SKM-1 (cell line): ENCODE measurements at regions not wholly inside any gene's neighbourhood (a gene's known extent, or its start where the extent isn't known, plus 50 kb on each side); places are given as distances from the start of the nearest gene placed in this dataset.

Experiments
- DNase-seq: peaks from one replicate; lab custom pipeline; 2025; ENCODE audit not compliant: unreplicated experiment; lab: John Stamatoyannopoulos, UW

DNA sequence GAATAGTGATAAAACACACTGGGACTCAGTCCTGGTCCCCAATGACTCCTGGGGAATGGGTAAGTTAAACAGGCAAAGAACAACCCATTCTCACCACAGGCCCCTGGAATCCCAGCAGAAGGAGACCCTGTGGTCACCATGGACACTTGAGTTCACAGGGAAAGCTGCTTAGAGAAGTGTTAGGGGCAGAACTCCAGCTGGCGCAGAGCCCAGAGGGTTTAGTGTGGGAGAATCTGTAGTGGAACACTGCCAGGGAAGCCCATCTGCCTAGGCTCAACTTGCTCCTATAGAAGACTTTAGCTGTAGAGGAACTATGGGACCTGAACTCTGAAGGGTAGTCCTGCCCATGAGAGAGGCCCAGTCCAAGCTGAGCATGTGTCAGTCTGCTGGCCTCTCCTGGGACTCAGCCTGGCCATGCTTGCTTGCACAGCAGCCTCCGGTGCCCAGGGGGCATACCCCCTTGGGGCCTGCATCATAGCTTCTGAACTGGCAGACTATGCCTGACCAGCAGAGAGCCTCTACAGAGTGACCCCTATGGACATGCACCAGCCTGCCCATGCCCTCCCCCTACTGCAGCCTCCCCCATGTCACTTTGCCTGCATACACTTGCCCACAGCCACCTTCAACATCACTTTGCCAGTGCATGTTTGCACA, 343.5 kb downstream of the IDS start:
- no peak for DNase-seq

DNA sequence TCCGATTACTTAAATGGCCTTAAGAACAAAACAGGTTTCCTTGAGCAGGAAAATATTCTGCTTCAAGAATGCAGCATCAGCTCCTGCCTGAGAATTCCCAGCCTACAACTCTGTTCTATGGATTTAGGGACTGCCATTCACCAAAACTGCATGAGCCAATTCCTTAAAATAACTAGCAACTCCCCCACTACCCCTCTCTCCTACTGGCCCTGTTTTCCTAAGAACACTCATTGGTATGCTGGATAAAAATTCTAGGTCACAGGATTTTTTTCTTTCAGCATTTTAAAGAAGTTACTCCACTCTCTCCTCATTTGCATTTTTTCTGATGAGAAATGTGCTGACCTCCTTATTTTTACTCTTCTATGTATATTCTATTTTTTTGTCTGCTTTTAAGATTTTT, 347.1 kb downstream of the IDS start:
- no peak for DNase-seq

DNA sequence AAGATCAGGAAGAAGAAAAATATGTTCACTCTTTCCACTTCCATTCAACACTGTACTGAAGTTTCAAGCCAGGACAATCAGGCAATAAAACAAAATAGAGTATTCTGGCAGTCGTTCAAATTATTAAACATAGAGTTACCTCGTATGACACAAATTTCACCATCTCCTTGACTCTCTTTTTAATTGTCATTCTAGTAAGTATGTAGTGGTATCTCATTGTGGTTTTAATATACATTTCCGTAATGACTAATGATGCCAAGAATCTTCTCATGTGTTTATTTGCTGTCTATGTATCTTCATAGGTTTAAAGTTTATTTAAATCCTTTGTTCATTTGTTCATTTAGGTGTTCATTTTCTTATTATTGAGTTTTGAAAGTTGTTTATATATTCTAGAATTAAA, 352.2 kb downstream of the IDS start:
- DNase-seq, result no peak

DNA sequence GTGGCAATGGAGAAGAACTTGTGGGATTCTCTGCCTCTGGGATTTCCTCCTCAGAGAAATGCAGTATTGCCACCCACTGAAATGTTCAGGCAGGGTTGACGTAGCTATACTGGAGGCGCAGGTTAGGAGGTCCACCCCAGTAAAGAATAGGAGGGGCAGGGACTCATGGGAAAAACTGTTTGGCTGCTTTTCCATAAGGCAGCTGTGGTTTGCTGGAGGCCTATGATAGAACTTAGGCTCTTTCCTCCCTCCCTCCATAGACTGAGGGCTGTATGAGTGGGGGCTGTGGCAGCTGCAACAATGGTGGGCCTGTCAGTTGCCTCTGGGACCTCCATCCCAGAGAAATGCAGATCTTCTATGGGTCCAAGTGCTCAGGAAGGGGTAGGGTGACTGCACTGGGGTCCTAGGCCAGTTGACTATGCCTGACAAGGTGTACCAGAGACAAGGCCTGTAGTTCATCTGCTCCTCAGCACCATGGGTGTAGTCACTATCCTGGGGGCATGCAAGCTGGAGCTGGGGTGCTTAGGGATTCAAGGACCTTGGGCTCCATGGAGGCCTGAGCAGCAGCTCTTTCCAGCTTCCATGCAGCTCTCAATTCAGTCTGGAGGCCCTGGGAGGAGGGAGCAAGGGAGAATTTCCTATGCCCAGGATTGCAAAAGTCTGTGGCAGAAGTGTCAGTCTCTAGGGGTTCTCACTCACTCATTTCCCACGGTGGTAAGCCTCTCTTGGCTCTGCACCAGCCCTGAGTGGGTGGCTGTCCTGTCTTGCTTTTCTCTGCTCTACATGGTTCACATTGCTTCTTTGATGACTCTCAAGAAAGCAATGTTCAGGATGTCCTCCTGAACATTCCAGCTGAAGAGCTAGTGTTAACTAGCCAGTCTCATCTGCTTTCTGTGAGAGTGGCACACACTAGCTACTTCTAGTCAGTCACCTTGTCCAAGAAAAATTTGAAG, 353.0 kb downstream of the IDS start:
- no peak for DNase-seq

DNA sequence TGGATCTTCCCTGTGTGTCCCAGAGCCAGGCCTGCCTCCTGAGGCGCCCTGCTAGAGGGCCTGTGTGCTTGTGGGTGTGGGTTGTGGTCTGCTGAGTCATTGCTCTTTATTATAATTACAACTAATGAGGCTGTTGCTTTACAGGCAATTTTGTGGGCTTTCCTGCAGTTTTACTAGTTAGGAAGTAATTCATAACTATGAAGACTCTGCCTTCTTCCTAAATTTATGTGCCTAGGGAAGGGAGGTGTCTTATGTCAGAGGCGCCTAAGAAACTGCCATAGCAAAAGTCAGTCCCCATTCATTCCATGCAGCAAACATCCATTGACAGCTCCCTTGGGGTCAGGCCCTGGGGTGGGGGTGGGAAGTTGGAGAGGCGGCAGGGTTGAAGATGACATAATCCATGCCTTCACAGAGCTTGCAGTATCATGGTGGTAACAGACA, 359.2 kb downstream of the IDS start:
- DNase-seq, result no peak

DNA sequence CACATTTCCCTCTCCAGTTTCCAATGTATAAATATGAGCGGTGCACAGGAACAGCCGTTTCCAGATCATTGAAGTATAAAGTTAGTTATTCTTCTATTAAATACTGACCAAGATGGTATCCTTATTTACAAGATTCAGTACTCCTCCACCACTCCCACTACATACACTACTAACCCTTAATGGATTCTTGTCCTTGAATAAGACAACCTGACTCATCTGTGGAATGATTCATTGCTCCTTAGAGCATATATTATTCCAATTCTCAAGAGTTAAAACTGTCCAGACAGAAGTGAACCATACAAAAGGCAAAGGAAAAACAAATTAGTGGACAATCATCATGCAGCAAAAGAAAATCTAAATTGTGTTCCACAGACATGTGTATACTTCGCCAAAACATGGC, 373.3 kb downstream of the IDS start:
- no peak for DNase-seq

DNA sequence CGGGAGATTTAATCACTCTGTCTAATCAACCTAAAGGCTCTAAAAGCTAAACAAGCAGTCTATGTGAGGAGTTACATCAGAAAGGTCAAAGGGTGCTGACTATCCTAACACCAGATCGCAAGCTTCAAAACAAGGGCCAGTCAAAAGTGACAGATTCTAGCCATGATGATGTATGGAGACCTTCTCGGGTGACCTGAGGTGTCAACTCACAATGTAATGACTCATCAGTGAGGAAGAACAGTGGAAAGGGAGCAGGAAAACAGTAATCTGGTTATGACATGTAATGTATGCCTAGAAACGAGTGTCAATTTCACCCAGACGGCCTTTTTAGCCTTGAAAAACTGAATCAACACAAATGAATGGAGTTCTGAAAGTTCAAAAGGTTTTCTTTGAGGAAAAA, 375.3 kb downstream of the IDS start:
- no peak for DNase-seq

DNA sequence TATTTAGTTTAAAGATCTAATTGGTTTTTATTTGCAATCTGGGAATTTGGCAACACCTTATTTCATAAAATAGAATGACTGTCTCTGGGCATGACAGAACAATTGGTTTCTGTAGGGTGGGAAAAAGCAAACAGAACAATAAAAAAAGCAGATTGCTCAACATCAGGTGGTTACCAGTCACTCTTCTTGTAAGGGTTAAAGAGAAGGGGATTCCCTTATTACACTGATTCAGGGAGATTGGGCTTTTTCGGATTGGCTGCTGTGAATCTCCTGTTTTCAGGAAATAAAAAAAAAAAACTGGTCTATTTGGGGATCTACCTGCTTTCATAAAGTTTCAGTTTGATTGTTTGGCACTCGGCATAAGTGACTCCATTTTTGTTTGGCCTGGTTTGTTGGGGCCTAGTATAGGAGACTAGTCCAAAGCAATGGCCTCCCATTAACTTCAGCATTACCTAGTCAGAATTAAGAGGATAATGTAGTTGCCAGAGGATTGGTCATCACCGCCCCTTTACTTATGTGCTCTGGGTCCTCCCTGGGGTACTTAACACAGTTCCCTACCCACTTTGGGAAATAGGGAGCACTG, 380.5 kb downstream of the IDS start:
- DNase-seq, result no peak

DNA sequence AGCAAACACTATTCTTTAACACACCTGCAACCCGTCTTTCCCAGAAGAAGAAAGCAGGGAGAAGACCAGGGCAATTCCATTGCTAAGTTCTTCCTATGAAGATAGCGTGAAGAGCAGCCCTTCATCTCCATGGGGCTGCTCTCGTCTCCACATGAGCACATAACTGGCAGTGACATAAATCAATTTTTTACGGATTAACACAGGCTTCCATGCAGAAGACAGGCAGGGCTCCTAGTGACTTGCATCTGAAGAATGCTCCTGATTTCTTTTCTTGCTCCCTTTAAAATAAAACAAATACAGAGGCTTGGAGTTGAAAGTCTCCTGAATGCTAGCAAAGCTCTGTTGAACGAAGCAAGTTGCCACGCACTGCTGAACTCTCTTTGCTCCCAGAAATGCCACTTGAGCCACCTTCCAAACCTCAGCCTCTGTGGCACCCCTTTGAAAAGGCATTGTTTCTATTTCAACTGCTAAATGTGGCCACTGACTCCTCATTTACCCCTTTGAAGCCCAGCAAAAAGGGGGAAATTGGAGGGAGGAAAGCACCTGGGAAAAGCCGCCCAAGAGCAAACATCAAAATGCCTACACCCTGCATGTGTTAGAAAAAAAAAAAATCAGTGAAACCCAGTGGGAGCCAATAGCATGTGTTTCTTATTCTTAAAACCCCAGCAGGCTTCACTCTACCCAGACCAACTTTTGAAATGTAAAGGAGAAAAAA, 383.7 kb downstream of the IDS start:
- DNase-seq, result no peak

DNA sequence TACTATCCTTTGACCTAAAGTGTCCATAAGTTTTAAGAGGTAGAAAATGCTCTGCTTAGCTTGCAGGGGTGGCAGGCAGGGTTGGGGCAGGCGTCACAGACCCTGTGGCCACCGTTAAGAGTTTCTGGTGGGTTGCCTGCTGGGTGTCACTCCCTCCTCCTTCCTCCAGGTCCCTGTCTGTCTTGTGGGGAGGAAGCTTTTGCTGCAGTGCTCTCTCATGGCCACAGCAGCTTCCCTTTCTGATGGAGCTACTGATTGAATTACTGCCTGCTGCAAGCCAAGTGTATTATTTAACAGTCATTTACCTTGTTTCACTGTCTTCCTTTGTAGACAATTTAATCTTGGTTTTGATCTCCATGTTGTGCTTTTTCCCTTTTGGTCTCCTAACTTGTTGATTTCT, 384.6 kb downstream of the IDS start:
- no peak for DNase-seq

DNA sequence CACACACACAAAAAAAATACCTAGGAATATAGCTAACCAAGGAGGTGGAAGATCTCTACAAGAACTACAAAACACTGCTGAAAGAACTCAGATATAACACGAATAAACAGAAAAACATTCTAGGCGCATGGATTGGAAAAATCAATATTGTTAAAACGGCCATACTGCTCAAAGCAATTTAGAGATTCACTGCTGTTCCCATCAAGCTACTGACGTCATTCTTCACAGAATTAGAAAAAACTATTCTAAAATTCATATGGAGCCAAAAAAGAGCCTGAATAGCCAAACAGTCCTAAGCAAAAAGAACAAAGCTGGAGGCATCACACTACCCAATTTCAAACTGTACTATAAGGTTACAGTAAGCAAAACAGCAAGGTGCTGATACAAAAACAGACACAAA, 390.2 kb downstream of the IDS start:
- DNase-seq, result no peak

DNA sequence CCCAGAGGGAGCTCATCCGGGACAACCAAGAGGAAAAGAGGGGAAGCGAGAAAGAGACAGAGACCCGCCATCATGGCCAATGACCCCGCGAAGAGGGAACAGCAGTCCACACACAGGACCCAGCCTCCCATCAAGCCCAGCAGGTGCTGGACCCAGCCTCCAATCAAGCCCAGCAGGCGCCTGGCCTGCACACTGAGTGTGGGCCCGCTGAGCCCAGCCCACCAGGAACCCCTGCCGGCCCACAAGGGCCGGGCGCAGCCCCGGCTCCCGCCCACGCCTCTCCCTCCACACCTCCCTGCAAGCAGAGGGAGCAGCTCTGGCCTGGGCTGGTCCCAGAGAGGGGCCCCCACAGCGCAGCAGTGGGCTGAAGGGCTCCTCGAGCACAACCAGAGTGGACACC, 391.1 kb downstream of the IDS start:
- DNase-seq, result no peak

DNA sequence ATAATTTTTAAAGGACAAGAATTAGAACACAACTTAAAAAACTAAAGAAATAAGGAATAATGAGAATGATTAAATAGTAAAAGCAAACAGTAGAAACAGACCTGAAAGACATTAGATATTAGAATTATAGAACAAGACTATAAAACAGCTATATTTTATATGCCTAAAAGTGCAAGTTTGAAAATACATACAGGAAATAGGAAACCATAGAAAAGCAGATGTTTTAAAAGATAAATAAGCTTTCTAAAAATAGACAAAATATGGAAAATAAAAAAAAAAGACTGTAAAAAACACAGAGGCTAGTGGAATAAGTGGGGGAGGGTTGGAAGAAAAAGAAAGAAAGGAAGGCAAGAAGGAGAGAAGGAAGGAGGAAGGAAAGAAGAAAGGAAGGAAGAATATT, 407.3 kb downstream of the IDS start:
- no peak for DNase-seq

DNA sequence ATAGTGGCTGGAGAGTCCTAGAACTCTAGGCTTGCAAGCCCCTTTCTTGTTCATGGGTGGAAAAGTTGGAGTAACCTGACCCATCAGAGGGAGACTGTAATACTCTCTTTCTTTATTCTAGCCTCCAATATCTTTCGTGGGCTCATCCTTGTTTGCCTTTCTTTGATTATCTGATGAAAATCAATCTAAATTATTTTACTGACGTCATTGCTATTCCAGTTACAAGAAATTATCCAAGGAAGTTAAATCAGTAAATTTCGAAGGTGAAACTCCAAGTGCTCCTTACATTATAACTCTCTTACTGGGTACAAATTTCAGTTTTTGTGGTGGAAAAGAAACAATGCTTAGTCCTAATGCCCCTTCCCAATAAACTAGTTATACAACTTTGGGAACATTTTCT, 412.9 kb downstream of the IDS start:
- no peak for DNase-seq

DNA sequence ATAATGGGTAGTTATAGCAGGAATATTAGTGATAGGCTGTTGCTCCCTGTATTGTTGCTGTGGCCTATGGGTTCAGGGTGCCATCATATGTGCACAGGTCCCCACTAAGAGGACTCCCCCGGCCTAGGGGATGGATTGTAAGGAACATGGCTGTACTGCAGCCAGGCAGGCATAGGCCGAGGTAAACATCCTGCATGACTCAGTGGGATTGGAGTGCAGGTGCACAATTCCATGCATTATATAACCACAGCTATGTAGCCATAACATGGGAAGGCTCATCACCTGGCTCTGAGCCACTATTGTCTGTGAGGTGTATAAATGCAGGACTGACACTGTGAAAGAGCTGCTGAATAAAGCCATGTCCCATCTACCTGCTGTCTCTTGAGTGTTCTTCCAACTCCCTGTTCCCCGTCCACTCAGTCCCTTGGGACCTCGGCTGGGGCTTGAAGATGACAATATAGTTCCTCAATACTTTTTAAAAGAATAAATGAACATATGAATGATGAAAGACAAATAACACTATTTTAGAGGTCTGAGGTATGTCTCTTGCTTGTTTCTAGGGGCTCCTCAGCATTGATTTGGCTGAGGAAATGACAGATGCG, 425.2 kb downstream of the IDS start:
- DNase-seq, result no peak

DNA sequence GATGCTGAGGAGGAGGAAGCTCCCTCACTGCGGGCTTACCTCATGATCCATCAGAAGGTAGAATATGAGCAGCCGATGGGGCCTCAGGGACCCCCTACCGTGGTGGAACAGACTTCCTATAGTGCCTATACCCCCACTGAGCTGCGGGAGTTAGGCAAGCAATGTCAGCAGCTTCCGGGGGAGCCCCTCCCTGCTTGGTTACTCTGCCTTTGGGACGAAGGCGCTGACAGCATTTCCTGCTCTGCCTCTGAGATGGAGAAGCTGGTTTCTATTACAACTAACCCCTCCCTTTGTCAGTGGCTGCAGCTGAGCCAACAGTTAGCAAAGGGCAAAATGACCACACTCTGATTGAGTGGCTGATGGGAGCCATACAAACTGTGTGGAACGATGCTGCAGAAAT, 430.7 kb downstream of the IDS start:
- DNase-seq, result no peak

DNA sequence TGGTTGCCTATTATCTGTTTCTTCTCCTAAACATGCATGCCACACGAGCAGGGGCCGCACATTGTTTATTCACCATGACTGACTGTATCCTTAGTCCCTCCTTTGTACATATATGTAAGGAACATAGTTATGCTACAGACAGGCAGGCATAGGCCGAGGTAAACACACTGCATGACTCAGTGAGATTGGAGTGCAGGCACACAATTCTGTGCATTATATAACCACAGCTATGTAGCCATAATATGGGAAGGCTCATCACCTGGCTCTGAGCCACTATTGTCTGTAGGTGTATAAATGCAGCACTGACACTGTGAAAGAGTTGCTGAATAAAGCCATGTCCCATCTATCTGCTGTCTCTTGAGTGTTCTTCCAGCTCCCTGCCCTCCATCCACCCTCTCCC, 431.6 kb downstream of the IDS start:
- DNase-seq, result no peak

DNA sequence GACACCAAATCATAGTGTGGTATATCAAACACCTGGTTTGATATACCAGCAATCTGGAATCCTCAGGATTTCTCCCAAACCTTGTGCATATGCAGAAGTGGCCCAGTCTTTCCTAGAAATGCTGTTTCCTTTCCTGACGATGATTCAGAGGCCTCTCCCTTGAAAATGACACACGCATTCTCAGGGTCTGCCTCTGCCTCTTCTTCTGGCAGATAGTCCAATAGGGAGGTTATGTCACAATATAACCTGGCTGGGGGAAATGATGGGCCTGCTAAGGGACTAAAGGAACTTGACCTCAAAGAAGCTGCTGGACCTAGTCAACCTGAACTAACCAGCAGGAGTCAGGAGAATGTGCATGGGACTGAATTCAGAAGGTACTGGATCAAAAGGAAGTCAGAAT, 435.2 kb downstream of the IDS start:
- DNase-seq, result no peak

DNA sequence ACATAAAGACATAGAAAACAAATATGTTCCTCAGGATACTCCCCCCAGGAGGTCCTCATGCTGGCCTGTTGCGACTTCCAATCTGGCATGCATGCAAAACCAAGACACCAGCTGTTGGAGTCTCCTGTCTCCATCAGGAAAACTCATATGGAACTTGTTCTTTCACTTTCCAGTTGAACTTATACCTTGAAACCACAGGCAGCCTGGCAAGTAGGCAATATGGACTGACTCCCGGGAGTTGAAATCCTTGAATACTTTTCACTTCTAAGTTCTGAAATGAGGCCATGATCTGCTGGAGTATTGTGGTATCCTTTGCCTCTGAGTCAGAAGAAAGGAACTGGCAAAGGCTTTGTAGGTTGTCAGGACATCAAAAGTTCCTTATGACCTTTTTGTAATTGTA, 444.2 kb downstream of the IDS start:
- DNase-seq, result no peak
